ENCODE measurements at regions not wholly inside any gene's neighbourhood (a gene's known extent, or its start where the extent isn't known, plus 50 kb on each side); places are given as distances from the start of the nearest gene placed in this dataset.

DNA sequence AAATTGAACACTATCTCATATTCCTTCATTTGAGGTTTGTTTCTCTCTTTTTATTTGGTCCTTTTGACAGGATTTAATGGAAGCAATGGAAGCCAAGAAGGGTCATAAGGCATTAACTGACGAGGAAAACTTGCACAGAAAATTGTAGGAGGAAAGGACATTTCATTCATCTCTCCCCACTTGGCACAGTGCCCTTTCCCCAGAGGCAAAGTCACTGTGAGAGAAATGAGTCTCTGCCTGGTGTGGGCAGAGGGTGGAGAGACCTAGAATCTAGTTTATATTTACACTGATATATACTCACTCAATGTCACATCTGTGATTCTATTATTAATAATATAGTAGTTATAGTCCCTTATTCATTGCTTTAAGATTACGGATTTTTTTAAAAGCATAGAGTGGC, 324.6 kb upstream of the IL12A start:
- Histone ChIP-seq H4K20me1 (ENCODE audit: low read depth) (no peaks in the 10 kb centered on the region), H3K27ac (no peak overlapping the region), H3K36me3 (no peaks in the 10 kb centered on the region), H3K9ac (no peak overlapping the region), H3K27me3 (no peaks in the 10 kb centered on the region), H3K79me2 (ENCODE audit: low read depth) (no peaks in the 10 kb centered on the region), H3K4me2 (no peak overlapping the region), H3K4me1 (no peaks in the 10 kb centered on the region), H3K4me3 (no peak overlapping the region), H2AFZ (replicated peaks) (no peak overlapping the region), H3F3A (ENCODE audit: low read depth) (no peaks in the 10 kb centered on the region), H3K9me3 (ENCODE audit: low read depth) (no peaks in the 10 kb centered on the region)
- no peak for DNase-seq (ENCODE audit: low spot score)
- Mint-ChIP-seq H3K27me3 (ENCODE audit: insufficient read depth, low read depth) (peaks cover 2% of the 10 kb centered on the region), H3K9me3 (no peaks in the 10 kb centered on the region), H3K4me1 (peaks cover 3% of the 10 kb centered on the region), H3K27ac (no peak overlapping the region), H3K36me3 (no peaks in the 10 kb centered on the region), H3K4me3 (no peak overlapping the region)
- TF ChIP-seq EZH2 (IDR thresholded peaks at IDR 0.05): no peak

GRCh38 chr3:159664653-159665052, 324.0 kb upstream of the IL12A start:
- no peaks in the 10 kb centered on the region for H3K27me3 ChIP-seq
- H4K20me1 ChIP-seq (ENCODE audit: low read depth): no peaks in the 10 kb centered on the region
- H3F3A ChIP-seq (ENCODE audit: low read depth): no peaks in the 10 kb centered on the region
- peaks cover 2% of the 10 kb centered on the region for H3K27me3 Mint-ChIP-seq (ENCODE audit: insufficient read depth, low read depth)
- TF ChIP-seq EZH2 (IDR thresholded peaks at IDR 0.05): no peak
- TF ChIP-seq, protein P1, sequence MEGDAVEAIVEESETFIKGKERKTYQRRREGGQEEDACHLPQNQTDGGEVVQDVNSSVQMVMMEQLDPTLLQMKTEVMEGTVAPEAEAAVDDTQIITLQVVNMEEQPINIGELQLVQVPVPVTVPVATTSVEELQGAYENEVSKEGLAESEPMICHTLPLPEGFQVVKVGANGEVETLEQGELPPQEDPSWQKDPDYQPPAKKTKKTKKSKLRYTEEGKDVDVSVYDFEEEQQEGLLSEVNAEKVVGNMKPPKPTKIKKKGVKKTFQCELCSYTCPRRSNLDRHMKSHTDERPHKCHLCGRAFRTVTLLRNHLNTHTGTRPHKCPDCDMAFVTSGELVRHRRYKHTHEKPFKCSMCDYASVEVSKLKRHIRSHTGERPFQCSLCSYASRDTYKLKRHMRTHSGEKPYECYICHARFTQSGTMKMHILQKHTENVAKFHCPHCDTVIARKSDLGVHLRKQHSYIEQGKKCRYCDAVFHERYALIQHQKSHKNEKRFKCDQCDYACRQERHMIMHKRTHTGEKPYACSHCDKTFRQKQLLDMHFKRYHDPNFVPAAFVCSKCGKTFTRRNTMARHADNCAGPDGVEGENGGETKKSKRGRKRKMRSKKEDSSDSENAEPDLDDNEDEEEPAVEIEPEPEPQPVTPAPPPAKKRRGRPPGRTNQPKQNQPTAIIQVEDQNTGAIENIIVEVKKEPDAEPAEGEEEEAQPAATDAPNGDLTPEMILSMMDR (IDR thresholded peaks at IDR 0.05): no peak
- TF ChIP-seq EZH2phosphoT487 (IDR thresholded peaks at IDR 0.05): no peak
- H3K4me1 Mint-ChIP-seq: peaks cover 8% of the 10 kb centered on the region
- H3K9me3 Mint-ChIP-seq: no peaks in the 10 kb centered on the region
- no peaks in the 10 kb centered on the region for H3K79me2 ChIP-seq (ENCODE audit: low read depth)
- no peak overlapping the region for H3K27ac ChIP-seq
- no peak overlapping the region for H3K4me3 ChIP-seq
- no peaks in the 10 kb centered on the region for H3K36me3 ChIP-seq
- H3K9me3 ChIP-seq (ENCODE audit: low read depth): no peaks in the 10 kb centered on the region
- no peak overlapping the region for H3K9ac ChIP-seq
- H3K36me3 Mint-ChIP-seq: no peaks in the 10 kb centered on the region
- H3K4me1 ChIP-seq: no peaks in the 10 kb centered on the region
- no peak overlapping the region for H3K4me2 ChIP-seq
- no peak overlapping the region for H3K4me3 Mint-ChIP-seq
- H2AFZ ChIP-seq (replicated peaks): no peak overlapping the region
- H3K27ac Mint-ChIP-seq: no peak overlapping the region
- no peak for DNase-seq (ENCODE audit: low spot score)

- DNase-seq (ENCODE audit: low spot score): no peak
- Histone ChIP-seq H3K9ac (no peak overlapping the region), H2AFZ (replicated peaks) (no peak overlapping the region), H3K4me2 (no peak overlapping the region), H3F3A (ENCODE audit: low read depth) (no peaks in the 10 kb centered on the region), H3K4me1 (no peaks in the 10 kb centered on the region), H4K20me1 (ENCODE audit: low read depth) (no peaks in the 10 kb centered on the region), H3K9me3 (ENCODE audit: low read depth) (no peaks in the 10 kb centered on the region), H3K36me3 (no peaks in the 10 kb centered on the region), H3K27ac (no peak overlapping the region), H3K27me3 (no peaks in the 10 kb centered on the region), H3K79me2 (ENCODE audit: low read depth) (no peaks in the 10 kb centered on the region), H3K4me3 (no peak overlapping the region)
- H3K27ac Mint-ChIP-seq: no peak overlapping the region
- peaks cover 15% of the 10 kb centered on the region for H3K4me1 Mint-ChIP-seq
- H3K9me3 Mint-ChIP-seq: no peaks in the 10 kb centered on the region
- H3K4me3 Mint-ChIP-seq: no peak overlapping the region
- TF ChIP-seq EZH2 (IDR thresholded peaks at IDR 0.05) (no peak), EZH2phosphoT487 (IDR thresholded peaks at IDR 0.05) (no peak)
- TF ChIP-seq, protein P1 (IDR thresholded peaks at IDR 0.05): no peak
- H3K27me3 Mint-ChIP-seq (ENCODE audit: insufficient read depth, low read depth): peaks cover 2% of the 10 kb centered on the region
- H3K36me3 Mint-ChIP-seq: no peaks in the 10 kb centered on the region
Measured at GRCh38 chr3:159667261-159667660, 321.4 kb upstream of the IL12A start.

DNA sequence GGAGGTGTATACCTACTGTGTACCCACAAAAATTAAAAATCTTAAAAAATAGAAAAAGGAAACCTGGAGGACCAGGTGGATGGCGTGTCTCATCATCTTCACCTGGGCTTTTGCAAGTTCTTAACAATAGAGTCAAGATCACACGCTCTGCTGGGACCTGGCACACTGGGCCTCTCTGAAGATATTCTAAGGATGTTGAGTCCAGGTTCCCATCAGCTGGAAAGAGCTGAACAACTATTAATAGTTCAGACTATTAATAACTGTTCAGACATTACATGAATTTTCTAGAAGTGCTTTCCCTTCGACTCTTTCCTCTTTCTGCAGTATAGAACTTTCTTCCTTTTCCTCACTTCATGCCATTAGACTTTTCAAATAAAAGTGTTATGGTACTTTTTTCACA, 320.2 kb upstream of the IL12A start:
- Histone ChIP-seq H3K4me2 (no peak overlapping the region), H2AFZ (replicated peaks) (no peak overlapping the region)

More for the DNA sequence above, 320.2 kb upstream of the IL12A start:
- Mint-ChIP-seq H3K4me3 (no peak overlapping the region), H3K36me3 (no peaks in the 10 kb centered on the region), H3K9me3 (no peaks in the 10 kb centered on the region), H3K27ac (no peak overlapping the region), H3K27me3 (ENCODE audit: insufficient read depth, low read depth) (peaks cover 2% of the 10 kb centered on the region), H3K4me1 (peaks cover 15% of the 10 kb centered on the region)
- Histone ChIP-seq H3K27me3 (no peaks in the 10 kb centered on the region), H3K9ac (no peak overlapping the region), H3K4me3 (no peak overlapping the region), H3K36me3 (no peaks in the 10 kb centered on the region), H3F3A (ENCODE audit: low read depth) (no peaks in the 10 kb centered on the region), H3K9me3 (ENCODE audit: low read depth) (no peaks in the 10 kb centered on the region), H3K79me2 (ENCODE audit: low read depth) (no peaks in the 10 kb centered on the region), H4K20me1 (ENCODE audit: low read depth) (no peaks in the 10 kb centered on the region), H3K27ac (no peak overlapping the region), H3K4me1 (peaks cover 6% of the 10 kb centered on the region)
- TF ChIP-seq EZH2 (IDR thresholded peaks at IDR 0.05): no peak
- no peak for TF ChIP-seq EZH2phosphoT487 (IDR thresholded peaks at IDR 0.05)
- DNase-seq (ENCODE audit: low spot score): no peak
